Endothelial cell of umbilical vein (primary cell): ENCODE measurements at regions not wholly inside any gene's neighbourhood (a gene's known extent, or its start where the extent isn't known, plus 50 kb on each side); places are given as distances from the start of the nearest gene placed in this dataset.

Experiments
- CTCF ChIP-seq, 2 donors: IDR thresholded peaks; 1 replicate in 1 of 2; 2 replicates in 1 of 2; pipeline ENCODE4 v1.5.1; 2011; ENCODE audit warnings: low read length in 2 of 2, mild to moderate bottlenecking in 2 of 2, moderate library complexity in 2 of 2, control low read depth in 1 of 2, inconsistent platforms in 1 of 2, low read depth in 1 of 2; ENCODE audit not compliant: insufficient read depth in 1 of 2; ENCODE audit errors: extremely low read depth in 1 of 2
- MAX ChIP-seq: IDR thresholded peaks from 2 replicates; pipeline ENCODE4 v1.6.1; 2011; ENCODE audit not compliant: insufficient read depth, insufficient read length
- POLR2AphosphoS5 ChIP-seq: IDR thresholded peaks from 2 replicates; pipeline ENCODE4 v1.6.1; 2012; ENCODE audit warnings: low read depth, mild to moderate bottlenecking, control low read depth, low read length, moderate library complexity; ENCODE audit not compliant: insufficient read depth

- TF ChIP-seq CTCF (IDR thresholded peaks at IDR 0.05; ENCODE audit: extremely low read depth in 1 of 2, insufficient read depth in 1 of 2, low read depth in 1 of 2, low read length in 2 of 2): no peak
- TF ChIP-seq MAX: no peak
- no peak for TF ChIP-seq POLR2AphosphoS5
Measured at GRCh38 chr2:40507432-40507831, 55.5 kb upstream of the SLC8A1 start.
